ENCODE measurements at regions not wholly inside any gene's neighbourhood (a gene's known extent, or its start where the extent isn't known, plus 50 kb on each side); places are given as distances from the start of the nearest gene placed in this dataset.
A peak's percentile ranks its signal among the peaks of the same experiment; 100 is the strongest.

DNA sequence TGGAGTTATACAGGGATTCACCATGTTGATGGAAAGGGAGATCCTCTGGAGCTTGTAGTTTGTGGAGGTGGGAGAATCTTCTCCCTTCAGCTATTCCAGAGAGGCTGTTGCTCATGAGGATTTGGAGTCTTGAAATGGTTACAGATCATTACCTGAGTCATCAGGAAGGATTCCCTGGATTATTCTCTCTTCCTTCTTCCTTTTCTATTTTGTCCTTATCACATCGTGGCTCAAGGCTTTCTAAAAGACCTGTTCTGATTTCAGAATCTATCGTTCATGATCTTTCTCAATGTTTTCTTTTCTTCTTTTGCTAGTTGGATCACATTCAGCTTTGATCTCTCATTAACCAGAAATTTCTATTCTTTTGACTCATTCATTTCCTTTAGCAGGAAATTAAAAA, 196.0 kb downstream of the KLF5 start:
- H3K4me1 Mint-ChIP-seq = peaks cover 43% of the 10 kb centered on the region
- H3K27ac Mint-ChIP-seq = no peak overlapping the region
- DNase-seq (ENCODE audit: low spot score in 2 of 2, unreplicated experiment in 2 of 2) = no peak
- peaks cover 12% of the 10 kb centered on the region for H3K27me3 Mint-ChIP-seq (ENCODE audit: low read depth)
- H3K9me3 Mint-ChIP-seq = no peaks in the 10 kb centered on the region
- TF ChIP-seq, protein P1, sequence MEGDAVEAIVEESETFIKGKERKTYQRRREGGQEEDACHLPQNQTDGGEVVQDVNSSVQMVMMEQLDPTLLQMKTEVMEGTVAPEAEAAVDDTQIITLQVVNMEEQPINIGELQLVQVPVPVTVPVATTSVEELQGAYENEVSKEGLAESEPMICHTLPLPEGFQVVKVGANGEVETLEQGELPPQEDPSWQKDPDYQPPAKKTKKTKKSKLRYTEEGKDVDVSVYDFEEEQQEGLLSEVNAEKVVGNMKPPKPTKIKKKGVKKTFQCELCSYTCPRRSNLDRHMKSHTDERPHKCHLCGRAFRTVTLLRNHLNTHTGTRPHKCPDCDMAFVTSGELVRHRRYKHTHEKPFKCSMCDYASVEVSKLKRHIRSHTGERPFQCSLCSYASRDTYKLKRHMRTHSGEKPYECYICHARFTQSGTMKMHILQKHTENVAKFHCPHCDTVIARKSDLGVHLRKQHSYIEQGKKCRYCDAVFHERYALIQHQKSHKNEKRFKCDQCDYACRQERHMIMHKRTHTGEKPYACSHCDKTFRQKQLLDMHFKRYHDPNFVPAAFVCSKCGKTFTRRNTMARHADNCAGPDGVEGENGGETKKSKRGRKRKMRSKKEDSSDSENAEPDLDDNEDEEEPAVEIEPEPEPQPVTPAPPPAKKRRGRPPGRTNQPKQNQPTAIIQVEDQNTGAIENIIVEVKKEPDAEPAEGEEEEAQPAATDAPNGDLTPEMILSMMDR (IDR thresholded peaks at IDR 0.05; ENCODE audit: unreplicated experiment) = no peak
- no peaks in the 10 kb centered on the region for H3K36me3 Mint-ChIP-seq
- no peak overlapping the region for H3K4me3 Mint-ChIP-seq

DNA sequence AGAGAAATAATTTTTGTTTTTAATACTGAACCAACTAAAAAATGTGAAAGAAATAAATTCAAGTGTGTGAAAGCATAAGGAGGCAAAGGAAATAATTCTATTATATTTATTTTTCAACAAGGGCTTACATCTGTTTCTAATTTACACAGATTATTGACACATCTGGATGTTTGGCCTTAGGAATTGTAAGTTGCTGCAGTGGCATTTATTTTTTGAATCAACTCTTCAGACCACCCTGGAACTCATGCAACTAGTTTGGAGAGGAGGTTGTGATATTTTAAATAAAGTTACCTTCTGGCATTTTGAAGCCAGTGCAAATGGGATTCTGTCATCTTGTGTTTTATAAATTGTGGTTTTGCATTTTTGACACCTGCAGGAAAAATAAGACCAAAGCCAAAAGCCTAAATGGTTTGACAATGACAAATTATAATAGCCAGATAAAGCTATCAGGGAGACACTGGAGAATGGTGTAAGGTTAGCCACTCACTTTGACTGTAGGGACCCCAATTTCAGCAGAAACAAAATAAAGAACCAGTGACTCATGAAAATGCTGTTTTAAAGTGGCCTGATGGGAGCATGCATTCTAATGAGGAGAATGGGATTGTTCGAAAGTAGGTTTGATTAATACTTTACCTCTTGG, 192.9 kb downstream of the KLF5 start:
- peaks cover 40% of the 10 kb centered on the region for H3K4me1 Mint-ChIP-seq
- H3K4me3 Mint-ChIP-seq = no peak overlapping the region
- no peak for DNase-seq (ENCODE audit: low spot score in 2 of 2, unreplicated experiment in 2 of 2)
- TF ChIP-seq, protein P1 (IDR thresholded peaks at IDR 0.05; ENCODE audit: unreplicated experiment) = no peak
- H3K27ac Mint-ChIP-seq = no peak overlapping the region
- no peaks in the 10 kb centered on the region for H3K9me3 Mint-ChIP-seq
- peaks cover 7% of the 10 kb centered on the region for H3K27me3 Mint-ChIP-seq (ENCODE audit: low read depth)
- no peaks in the 10 kb centered on the region for H3K36me3 Mint-ChIP-seq

DNA sequence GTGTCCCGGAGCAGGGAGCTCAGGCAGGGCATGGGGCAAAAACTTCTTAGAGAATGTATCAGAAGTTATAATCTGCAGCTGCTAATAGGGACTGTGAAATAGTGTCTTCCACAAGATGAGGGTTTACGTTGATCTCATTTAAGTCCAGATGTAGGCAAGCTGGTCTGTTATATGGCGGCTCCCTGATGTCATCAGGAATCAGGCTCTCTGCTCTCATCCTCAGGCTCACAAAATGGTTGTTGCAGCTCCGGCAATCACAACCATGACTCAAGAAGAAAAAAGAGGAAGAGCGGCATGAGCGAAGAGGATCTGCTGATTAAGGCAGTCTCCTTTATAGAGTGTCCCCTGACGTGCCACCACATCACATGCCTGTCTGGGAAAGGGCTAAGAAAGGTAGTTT, 191.3 kb downstream of the KLF5 start:
- no peak overlapping the region for H3K27ac Mint-ChIP-seq
- DNase-seq (ENCODE audit: low spot score in 2 of 2, unreplicated experiment in 2 of 2) = no peak
- peaks cover 40% of the 10 kb centered on the region for H3K4me1 Mint-ChIP-seq
- no peak overlapping the region for H3K4me3 Mint-ChIP-seq
- no peaks in the 10 kb centered on the region for H3K36me3 Mint-ChIP-seq
- peaks cover 4% of the 10 kb centered on the region for H3K27me3 Mint-ChIP-seq (ENCODE audit: low read depth)
- TF ChIP-seq, protein P1 (IDR thresholded peaks at IDR 0.05; ENCODE audit: unreplicated experiment) = no peak
- H3K9me3 Mint-ChIP-seq = no peaks in the 10 kb centered on the region

DNA sequence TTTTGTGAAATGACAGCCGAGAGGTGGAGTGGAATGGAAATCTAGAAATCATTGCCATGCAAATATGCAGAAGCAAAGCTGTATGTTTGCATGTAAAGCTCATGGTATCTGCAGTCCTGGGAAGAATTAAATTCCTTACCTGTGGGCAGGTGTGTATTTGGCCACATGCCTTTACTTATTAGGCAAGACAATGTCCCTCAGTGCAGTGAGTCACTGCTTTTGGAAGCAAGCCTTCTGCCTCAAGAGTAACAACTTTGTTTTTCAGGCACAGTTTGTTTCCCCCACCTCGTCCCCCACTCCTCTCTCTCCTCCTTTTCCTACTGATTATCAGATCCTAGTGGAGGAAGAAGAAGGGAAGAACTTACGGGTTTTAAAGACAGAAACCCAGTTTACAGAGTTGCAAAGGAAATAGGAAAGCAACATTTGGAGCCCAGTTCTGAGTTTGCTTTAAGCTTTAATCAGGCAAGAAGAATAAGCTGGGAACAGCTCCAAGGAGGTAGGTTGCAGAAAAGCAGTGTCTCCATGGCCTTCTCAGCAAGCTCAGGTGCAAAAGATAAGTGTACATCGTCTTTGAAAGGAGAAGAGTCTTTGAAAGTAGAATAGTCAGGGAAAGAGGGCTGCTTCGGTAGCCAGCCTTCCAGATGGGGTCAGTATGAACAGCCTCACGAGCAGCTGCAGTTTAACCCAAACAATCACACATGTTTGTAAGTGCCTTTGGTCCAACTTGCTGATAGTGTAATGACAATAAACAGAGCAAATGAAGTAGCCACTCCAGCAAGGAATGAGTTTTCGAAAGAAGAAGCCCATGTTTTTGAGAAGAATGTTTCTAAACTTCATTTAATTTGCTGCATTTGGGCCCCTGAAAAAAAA, 190.1 kb downstream of the KLF5 start:
- Mint-ChIP-seq H3K27me3 (ENCODE audit: low read depth) (no peaks in the 10 kb centered on the region), H3K4me3 (no peak overlapping the region), H3K4me1 (peaks cover 31% of the 10 kb centered on the region), H3K9me3 (no peaks in the 10 kb centered on the region), H3K36me3 (no peaks in the 10 kb centered on the region), H3K27ac (peak overlapping the region; percentile 81)
- DNase-seq (ENCODE audit: low spot score in 2 of 2, unreplicated experiment in 2 of 2) = no peak
- TF ChIP-seq, protein P1 (IDR thresholded peaks at IDR 0.05; ENCODE audit: unreplicated experiment) = no peak

DNA sequence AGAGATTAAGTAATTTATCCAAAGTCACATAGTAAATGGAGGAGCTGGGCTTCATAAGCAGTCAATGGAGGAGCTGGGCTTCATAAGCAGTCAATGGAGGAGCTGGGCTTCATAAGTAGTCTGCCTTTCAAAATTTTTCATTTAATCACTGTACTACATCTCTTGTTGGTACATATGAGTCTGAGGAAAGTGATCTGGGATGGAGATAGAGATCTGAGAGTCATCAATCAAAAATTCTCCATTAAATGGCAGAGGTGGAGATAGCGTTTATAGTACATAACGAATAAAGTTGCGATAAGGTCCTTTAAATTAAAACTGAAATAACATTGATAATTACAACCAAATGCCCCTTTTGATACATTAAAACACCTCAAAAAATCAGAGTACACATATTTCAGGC, 189.3 kb downstream of the KLF5 start:
- H3K4me1 Mint-ChIP-seq = peaks cover 31% of the 10 kb centered on the region
- no peak for DNase-seq (ENCODE audit: low spot score in 2 of 2, unreplicated experiment in 2 of 2)

More for the DNA sequence above, 189.3 kb downstream of the KLF5 start:
- Mint-ChIP-seq H3K36me3 (no peaks in the 10 kb centered on the region), H3K4me3 (no peak overlapping the region), H3K27me3 (ENCODE audit: low read depth) (no peaks in the 10 kb centered on the region), H3K9me3 (peaks cover under 1% of the 10 kb centered on the region), H3K27ac (no peak overlapping the region)
- TF ChIP-seq, protein P1 (IDR thresholded peaks at IDR 0.05; ENCODE audit: unreplicated experiment) = no peak

All from mesothelial cell of epicardium (in vitro differentiated cells).